Stimulated activated CD8-positive, alpha-beta memory T cell treated with anti-CD3 and anti-CD28 coated beads, Interleukin-15, amount 100 ng/mL, for 48 hours (primary cell): ENCODE measurements at regions not wholly inside any gene's neighbourhood (a gene's known extent, or its start where the extent isn't known, plus 50 kb on each side); places are given as distances from the start of the nearest gene placed in this dataset.
"Not testable (repeated sequence)": the region's sequence is repeated elsewhere in the genome, so short reads cannot be mapped to it uniquely, and the experiment has no call there.

Experiments
- DNase-seq, 2 donors: peaks; one replicate each; pipeline ENCODE4 v3.0.0-alpha.2; 2020; ENCODE audit warnings: low read depth in 2 of 2

DNA sequence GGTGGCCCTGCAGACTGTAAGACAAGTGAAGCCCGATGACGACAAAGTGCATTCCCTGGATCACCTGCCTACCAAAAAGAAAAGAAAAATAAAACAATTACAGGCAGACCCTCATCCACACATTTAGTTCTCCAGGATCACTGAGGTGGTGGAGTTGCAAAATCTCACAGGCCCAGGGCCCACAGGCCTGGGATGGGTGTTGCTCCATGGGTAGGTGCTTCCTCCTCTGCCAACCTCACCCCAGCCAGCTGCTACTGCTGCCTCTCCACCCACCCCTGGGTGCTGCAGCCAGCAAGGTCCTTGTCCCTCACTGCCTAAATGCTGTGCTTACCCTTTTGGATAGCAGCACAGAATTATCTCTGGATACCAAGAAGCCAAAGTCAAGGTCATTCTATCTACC is 146.4 kb upstream of the GALNT2 start:
- DNase-seq: no peak

DNA sequence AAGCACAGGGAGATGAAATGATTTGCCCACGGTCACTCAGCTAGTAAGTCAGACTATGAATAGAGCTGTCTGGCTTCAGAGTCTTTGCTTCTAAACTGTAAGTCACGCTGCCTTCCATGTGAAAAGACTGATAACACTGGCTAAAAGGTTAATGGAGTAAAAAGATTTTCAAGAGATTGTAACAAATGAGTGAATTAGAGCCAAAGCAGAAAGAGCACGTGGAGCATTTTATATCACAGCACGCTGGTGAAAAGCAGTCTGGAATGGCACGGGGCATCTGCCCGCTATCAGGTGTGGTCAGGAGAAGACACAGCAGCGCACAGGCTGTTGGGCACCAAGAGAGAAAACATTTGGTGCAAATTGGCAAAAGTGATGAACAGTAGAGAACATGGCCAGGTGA is 144.8 kb upstream of the GALNT2 start:
- DNase-seq: no peak

DNA sequence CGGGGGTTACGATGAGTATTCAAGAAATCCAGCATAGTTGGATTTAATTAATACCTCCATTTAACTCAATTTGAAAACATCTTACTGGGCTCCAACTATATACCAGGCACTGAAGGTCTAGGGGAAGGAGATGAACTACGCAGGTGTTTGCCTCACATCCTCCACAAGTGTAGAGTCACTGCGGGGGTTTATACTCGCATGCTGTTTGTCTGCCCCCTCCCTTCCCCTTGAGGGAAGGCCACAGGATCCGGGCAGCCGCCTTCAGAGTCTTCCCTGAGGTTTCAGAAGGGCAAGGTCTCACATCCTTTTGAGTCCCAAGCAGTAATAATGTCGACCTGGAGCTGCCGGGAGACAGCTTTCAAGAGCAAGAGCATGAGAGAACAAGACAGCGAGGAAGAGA is 142.4 kb upstream of the GALNT2 start:
- DNase-seq: no peak

DNA sequence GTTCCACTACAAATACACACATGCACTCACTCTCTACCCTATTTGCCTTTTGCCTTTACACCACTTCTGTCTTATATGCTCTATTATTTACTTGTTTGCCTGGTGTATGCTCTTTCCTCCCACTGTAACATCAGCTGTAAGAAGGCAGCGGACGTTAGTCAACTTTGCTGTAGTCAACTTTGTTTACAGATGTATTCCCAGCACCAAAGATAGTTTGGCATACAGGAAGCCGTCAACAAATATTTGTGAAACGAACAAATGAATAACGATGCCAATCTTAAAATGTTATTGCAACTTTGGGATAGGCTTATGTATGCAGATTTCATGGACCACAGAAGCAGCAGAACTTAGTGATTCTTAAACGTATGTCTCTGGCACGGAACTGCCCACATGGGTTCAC is 138.3 kb upstream of the GALNT2 start:
- no peak for DNase-seq

DNA sequence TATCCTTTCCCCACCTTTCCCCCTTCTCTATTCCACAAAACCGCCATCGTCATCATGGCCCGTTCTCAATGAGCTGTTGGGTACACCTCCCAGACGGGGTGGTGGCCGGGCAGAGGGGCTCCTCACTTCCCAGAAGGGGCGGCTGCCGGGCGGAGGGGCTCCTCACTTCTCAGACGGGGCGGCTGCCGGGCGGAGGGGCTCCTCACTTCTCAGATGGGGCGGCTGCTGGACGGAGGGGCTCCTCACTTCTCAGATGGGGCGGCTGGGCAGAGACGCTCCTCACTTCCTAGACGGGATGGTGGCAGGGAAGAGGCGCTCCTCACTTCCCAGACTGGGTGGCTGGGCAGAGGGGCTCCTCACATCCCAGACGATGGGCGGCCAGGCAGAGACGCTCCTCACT is 135.3 kb upstream of the GALNT2 start:
- DNase-seq: not testable (repeated sequence)

DNA sequence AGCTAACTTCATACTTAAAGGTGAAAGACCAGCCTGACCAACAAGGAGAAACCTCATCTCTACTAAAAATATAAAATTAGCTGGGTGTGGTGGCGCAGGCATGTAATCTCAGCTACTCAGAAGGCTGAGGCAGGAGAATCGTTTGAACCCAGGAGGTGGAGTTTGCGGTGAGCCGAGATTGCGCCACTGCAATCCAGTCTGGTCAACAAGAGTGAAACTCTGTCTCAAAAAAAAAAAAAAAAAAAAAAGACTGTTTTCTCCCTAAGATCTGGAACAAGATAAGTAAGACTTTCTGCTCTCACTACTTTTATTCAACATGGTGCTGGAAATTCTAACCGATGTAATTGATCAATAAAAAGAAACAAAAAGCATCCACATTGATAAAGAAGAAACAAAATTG is 131.9 kb upstream of the GALNT2 start:
- not testable (repeated sequence) for DNase-seq

DNA sequence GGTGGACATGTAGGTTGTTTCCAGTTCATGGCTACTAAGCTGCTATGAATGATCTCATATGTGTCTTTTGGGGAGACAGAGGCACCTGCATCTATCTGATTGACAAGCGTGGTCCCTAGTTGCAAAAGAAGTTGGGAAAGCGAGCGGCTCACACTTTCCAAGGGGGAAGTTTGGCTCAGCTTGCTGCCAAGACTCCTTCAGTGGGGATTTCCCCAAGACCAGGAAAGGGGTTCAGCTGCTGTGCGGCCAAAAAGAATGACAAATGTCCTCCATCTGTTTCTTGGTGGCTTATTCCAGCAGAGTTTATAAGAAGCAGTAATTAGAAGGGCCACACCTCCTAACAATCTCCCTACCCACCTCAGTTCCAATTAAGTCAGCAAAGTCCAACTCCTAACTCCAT is 128.5 kb upstream of the GALNT2 start:
- DNase-seq: no peak

DNA sequence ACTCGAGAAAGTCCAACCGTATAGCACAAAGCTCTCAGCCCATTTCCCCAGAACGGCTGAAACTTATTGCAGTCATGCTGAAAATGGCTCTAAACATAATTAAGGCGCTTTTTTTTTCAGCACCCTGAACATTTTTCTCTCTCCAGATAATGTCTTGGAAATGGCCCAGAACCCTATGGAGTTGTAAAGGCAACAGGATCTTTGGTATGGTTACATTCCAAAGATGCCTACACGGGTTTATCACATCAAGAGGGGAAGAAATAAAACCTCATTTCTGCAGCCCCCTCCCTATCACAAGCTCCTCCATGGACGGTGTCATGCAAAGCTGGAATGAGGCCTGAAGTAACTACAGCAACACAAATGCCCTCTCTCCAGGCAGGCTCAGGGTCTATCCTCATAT is 126.4 kb upstream of the GALNT2 start:
- DNase-seq: no peak

DNA sequence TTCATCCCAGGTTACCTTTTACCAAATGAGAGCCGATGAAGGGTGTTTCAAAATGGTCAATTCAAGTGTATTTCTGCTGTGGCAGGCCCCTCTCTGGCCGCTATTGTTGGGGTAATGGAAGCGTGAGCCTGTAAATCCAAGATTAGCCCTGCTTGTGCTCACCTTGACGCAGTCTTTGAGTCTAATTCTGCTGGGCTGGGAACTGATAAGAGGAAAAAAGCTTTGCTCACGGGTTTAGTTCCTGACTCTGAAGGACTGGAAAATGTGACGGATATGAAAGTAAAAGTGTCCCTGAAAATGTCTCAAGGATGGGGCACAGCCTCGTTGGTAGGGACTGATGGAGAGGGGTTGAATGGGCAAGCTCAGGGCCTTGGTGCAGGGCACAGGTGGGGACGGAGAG is 125.9 kb upstream of the GALNT2 start:
- DNase-seq: no peak

DNA sequence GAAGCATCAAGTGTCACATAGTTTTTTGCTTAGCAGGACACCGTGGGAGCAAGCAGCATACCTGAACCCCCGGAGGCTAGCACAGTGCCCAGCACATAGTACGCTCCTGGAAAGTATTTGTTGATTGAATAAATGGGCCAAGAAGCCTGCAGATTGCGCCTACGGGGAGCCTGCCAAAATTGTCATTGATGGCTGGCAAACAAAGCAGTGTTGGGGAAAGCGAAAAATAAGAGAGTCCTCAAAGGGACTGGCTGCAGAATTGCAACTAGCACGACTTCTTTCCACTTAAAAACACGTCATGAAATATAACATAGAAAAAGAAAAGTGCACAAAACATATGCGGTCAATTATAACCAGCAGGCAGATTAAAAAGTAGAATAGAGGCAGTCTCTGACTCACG is 125.2 kb upstream of the GALNT2 start:
- no peak for DNase-seq

DNA sequence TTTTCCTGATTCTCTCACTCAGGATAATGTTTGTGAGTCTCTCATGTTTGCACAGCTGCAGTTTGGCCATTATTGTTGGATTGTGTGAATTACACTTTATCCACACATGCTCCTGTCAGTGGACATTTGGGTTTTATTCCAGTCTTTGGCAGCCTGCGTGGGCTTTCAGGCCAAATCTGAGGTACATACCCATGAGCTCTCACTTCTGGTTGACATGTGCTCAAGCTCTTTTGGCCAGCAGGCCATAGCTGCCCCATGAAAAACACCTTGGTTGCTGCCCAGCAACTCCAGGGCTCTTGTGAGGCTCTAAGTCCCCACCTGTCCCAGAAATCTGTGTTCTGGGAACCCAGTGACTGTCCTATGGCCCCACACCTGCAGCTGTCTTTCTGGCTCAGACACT is 124.5 kb upstream of the GALNT2 start:
- DNase-seq: no peak

DNA sequence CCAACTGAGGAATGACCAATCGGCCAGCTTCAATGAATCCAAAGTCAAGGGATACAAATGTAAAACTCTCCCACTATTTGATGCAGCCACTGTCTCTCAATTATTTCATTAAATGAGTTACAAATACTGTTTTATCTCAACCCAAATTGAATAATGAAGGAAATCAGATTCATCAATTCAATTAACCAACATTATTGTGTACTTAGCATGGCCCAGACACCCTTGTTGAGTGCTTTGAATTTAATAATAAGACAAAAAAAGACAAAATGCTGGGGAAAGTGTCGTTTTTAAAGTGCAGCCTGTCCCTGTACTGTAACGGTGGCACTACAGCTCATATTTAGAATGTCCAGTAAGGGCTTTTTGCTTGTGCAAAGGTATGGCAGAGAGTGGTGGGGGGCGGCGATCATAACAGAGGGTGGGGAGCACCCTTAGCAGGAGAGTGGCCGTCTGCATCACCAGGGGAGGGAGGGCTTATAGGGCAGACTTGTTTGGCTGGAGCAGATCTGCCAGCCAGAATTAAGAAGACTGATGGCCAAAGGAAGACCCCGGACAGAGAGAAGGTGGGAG is 123.8 kb upstream of the GALNT2 start:
- DNase-seq: no peak

DNA sequence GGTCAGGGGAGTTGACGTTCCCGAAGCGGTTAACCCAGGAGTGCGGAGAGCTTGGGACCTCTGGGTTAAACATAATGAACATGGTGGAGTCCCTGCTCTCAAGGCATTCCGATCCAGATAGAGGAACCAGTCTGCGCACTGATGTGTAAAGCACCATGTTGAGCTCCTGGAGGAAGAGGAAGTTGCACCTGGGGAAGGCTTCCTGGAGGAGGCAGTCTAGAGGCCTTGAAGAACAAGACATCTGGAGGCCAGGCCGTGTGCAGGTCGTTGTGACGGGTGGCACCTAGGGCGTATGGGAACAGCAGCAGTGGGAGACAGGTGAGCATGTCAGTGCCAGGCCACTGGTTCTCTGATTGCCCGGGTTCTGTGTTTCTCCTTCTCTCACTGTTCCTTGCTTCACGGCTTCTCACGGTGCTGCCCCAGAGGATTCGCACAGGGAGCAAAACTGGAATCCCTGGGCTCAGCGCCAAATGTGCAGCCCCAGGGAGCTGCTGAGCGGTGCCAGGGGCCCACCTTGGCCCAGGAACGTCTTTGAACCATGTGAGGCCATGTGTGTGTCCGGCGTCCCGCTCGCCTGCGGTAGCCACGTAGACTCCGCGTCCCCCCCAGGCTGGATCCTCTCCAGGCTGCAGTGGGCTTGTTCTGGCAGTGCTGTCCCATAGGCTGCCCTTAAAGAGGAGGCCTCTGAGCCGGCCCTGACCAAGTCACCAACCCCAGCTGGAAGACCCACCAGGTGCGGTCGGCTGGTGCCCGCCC is 122.9 kb upstream of the GALNT2 start:
- no peak for DNase-seq

DNA sequence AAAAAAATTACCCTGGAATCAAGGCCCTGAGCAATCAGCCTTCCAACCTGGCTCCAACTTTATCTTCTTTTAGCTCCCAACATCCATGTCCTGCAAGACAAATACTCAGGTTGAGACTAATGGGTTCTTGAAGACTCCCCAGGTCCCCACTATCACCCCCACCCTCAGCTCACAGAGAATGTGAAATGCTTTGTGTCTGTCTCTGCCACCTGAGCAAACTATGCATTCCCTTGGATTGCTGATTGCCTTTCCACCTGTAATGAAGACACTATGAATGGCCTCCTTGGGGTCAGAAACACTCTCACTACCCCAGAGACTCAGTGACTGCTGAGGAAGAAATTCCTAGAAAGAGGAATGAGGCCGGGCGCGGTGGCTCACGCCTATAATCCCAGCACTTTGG is 121.2 kb upstream of the GALNT2 start:
- no peak for DNase-seq

DNA sequence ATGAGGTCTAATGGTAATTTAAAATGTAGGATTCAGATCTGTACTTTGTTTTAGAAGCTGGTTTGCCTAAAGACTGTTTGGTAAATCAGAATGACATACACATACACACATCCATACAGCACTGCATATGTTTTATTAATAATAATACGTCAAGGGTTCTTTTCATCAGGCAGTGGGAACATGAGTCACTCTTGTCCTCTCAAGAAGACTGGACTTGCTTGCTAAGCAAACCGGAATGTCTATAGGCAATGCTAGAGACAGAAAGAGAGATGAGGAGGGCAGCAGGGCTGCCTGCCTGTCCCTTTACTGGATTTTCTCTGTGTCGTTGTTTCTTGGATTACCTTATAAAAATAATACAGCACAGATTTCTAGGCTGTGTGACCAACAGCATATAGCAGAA is 119.1 kb upstream of the GALNT2 start:
- no peak for DNase-seq

DNA sequence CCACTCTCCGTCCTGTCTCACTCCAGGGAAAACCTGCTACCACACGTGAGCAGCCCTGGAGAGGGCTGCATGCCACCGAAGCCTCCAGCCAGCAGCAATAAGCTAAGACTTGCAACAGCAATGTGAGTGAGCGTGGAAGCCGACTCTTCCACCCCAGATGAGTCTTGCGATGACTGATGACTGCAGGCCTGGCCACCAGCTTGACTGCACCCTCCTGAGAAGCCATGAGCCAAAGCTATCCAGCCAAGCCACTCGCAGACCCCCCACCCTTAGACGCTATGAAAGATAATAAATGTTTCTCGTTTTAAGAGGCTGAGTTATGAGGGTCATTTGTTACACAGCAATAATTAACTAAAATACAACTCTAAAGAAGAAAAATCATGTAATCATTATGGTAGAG is 118.6 kb upstream of the GALNT2 start:
- DNase-seq: no peak

DNA sequence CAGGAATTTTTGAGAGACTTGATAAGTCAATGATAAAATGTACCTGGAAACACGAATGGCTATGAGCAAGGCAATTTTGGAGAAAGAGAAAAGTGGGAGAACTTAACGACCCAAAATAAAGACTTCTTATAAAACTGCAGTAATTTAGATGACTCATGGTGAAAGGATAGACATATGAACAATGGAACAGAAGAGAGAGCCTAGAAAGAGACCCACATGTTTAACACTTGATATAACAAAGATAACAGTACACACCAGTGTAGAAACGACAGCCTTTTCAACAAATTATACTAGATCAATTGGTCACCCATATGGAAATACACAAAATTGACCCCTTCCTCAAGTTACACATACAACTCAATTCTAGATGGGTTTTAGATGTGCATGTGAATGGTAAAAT is 117.5 kb upstream of the GALNT2 start:
- DNase-seq: no peak

DNA sequence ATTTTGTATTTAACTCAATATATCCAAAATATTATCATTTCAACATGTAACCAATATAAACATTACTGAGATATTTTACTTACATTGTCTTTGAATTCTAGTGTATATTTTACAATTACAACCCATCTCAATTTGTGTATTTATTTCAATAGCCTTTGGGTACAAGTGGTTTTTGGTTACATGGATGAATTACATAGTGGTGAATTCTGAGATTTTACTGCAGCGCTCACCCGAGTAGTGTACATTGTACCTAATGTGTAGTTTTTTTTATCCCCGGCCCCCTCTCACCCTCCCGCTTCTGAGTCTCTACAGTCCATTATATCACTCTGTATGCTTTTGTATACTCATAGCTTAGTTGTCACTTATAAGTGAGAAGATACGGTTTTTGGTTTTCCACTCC is 117.0 kb upstream of the GALNT2 start:
- no peak for DNase-seq

DNA sequence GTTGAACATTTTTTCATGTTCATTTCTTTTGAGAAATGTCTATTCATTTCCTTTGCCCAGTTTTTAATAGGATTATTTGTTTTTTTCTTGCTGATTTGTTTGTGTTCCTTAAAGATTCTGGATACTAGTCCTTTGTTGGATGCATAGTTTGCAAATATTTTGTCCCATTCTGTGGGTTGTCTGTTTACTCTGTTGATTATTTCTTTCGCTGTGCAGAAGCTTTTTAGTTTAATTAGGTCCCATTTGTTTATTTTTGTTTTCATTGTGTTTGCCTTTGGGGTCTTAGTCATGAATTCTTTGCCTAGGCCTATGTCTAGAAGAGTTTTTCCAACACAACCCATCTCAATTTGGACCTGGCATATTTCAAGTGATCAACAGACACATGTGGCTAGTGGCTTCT is 116.1 kb upstream of the GALNT2 start:
- no peak for DNase-seq

DNA sequence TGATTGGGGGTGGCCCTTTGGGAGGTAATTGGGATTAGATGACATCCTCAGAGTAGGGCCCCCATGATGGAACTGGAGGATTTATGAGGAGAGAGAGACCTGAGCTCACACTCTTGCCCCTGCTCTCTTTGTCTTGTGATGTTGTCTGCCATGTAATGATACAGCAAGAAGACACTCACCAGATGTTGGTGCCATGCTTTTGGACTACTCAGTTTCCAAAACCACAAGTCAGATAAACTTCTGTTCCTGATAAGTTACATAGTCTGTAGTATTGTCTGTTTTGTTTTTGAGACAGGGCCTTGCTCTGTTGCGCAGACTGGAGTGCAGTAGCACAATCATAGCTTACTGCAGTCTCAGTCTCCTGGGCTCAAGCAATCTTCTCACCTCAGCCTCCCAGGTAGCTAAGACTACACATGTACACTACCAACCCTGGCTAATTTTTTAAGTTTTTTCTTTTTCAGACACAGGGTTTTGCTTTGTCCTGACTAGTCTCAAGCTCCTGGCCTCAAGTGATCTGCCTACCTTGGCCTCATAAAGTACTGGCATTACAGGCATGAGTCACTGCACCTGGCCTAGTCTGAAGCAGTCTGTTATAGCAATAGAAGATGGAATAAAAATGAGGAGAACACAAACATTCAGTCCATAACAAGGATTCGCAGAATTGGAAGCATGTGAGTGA is 115.0 kb upstream of the GALNT2 start:
- no peak for DNase-seq

DNA sequence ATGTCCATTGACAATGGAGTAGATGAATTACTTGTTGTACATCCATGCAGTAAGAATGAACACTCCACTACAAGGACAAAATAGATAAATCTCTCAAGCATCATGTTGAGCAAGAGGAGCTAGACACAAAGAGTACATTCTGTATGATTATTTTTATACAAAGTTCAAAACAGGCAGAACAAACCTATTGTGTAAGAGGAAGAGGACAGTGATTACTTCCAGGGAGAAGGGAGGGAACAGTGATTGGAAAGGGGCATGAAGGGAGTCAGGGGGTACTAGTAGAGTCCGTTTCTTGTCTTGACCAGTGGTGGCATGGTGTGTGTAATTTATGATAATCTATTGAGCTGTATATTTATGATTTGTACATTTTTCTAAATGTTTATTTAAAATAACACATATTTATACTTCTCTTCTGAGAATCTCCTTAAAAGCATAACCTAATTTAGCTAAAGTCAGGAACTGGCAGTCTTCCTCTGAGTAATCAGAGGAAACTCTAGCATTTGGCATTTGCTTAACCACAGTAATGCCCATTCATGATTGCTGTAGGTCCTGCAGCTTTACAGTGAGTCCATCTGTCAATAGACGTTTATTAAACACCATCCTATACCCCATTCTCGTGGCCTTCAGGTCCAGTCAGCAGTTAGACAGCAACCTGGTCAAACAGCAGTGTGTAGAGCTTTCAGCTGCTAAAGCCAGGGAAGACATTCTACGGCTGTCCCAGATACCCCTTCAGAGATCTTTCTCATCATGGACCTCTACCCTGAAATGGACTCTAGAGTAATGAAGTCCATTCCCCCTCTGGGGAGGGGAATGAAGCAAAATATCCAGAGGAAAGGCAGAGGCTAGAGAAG is 114.1 kb upstream of the GALNT2 start:
- no peak for DNase-seq

DNA sequence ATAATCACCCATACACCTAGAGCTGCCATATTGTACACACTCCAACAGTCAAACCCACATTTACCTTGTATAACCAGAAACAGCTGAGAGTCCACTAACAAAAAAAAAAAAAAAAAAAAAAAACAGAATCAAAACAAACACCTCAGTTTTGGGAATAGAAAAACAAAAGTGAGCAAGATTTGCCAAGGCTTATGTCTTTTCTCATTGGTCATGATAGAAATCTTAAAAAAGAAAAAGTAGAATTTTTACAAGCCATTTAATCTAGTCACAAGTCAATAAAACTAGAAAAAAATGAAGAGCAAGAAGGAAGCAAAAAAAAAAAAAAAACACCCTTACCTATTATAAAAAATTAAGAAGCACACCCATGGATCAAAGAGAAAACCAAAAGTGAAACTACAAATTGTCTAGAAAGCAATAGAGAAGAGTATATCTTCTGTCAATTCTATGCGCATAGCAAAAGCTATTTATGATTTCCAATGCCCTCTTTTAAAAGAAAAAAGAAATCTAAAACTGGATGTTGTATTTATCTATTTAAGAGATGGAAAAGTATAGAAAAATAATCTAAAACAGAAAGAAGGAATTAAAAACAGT is 113.2 kb upstream of the GALNT2 start:
- DNase-seq: no peak
